HG02759 (cell line): ENCODE measurements at regions not wholly inside any gene's neighbourhood (a gene's known extent, or its start where the extent isn't known, plus 50 kb on each side); places are given as distances from the start of the nearest gene placed in this dataset.

ENCODE experiments used
- ATAC-seq: cut with Tn5 transposase; IDR thresholded peaks from one replicate; pipeline ENCODE4 v1.9.1; 2021; ENCODE audit warnings: mild to moderate bottlenecking, moderate library complexity; ENCODE audit not compliant: unreplicated experiment

GRCh38 chr3:104635872-104636580 is 730.7 kb upstream of the ALCAM start:
- ATAC-seq, result no peak

GRCh38 chr3:104642827-104643226 is 723.9 kb upstream of the ALCAM start:
- no peak for ATAC-seq

- no peak for ATAC-seq
These were observed 720.5 kb upstream of the ALCAM start for GRCh38 chr3:104646196-104646595.

GRCh38 chr3:104648823-104649222 is 717.9 kb upstream of the ALCAM start:
- no peak for ATAC-seq

- ATAC-seq, result no peak
These were observed 697.6 kb upstream of the ALCAM start for GRCh38 chr3:104669083-104669482.

GRCh38 chr3:104672331-104672730 is 694.4 kb upstream of the ALCAM start:
- ATAC-seq, result no peak

- no peak for ATAC-seq
These were observed 692.7 kb upstream of the ALCAM start for GRCh38 chr3:104673981-104674380.

- no peak for ATAC-seq
These were observed 690.5 kb upstream of the ALCAM start for GRCh38 chr3:104676241-104676640.

- no peak for ATAC-seq
These were observed 688.8 kb upstream of the ALCAM start for GRCh38 chr3:104677932-104678331.

GRCh38 chr3:104685492-104685891 is 681.2 kb upstream of the ALCAM start:
- ATAC-seq, result no peak

- ATAC-seq, result no peak
These were observed 679.3 kb upstream of the ALCAM start for GRCh38 chr3:104687362-104687761.

GRCh38 chr3:104696470-104696869 is 670.2 kb upstream of the ALCAM start:
- ATAC-seq, result no peak

- no peak for ATAC-seq
These were observed 655.3 kb upstream of the ALCAM start for GRCh38 chr3:104711406-104711805.

- ATAC-seq, result no peak
These were observed 650.7 kb upstream of the ALCAM start for GRCh38 chr3:104715972-104716371.

- peak; percentile 60 for ATAC-seq
These were observed 648.9 kb upstream of the ALCAM start for GRCh38 chr3:104717828-104718196.

- no peak for ATAC-seq
These were observed 643.7 kb upstream of the ALCAM start for GRCh38 chr3:104723000-104723399.

- ATAC-seq, result no peak
These were observed 635.6 kb upstream of the ALCAM start for GRCh38 chr3:104731074-104731473.

- no peak for ATAC-seq
These were observed 632.1 kb upstream of the ALCAM start for GRCh38 chr3:104734627-104735026.

GRCh38 chr3:104735691-104736090 is 631.0 kb upstream of the ALCAM start:
- no peak for ATAC-seq

GRCh38 chr3:104738271-104738670 is 628.4 kb upstream of the ALCAM start:
- ATAC-seq, result no peak

- ATAC-seq, result no peak
These were observed 625.8 kb upstream of the ALCAM start for GRCh38 chr3:104740874-104741379.

- ATAC-seq, result no peak
These were observed 624.7 kb upstream of the ALCAM start for GRCh38 chr3:104742044-104742443.

- no peak for ATAC-seq
These were observed 621.4 kb upstream of the ALCAM start for GRCh38 chr3:104745313-104745712.
